ENCODE measurements at regions not wholly inside any gene's neighbourhood (a gene's known extent, or its start where the extent isn't known, plus 50 kb on each side); places are given as distances from the start of the nearest gene placed in this dataset.

- TF ChIP-seq CTCF (IDR thresholded peaks at IDR 0.05; ENCODE audit: low read depth, low read length, missing input control) (no peak), JUND (IDR thresholded peaks at IDR 0.05) (no peak), YY1 (IDR thresholded peaks at IDR 0.05) (no peak), ZBTB33 (IDR thresholded peaks at IDR 0.05) (no peak), MAX (IDR thresholded peaks at IDR 0.05) (no peak), RAD21 (IDR thresholded peaks at IDR 0.05) (no peak), SP1 (IDR thresholded peaks at IDR 0.05) (no peak), FOXA1 (IDR thresholded peaks at IDR 0.05) (no peak), EGR1 (IDR thresholded peaks at IDR 0.05; ENCODE audit: low read depth in 2 of 2) (no peak), GABPA (IDR thresholded peaks at IDR 0.05 in 1 of 2, conservative IDR thresholded peaks at IDR 0.05 in 1 of 2) (no peak), TAF1 (conservative IDR thresholded peaks at IDR 0.05) (no peak), RXRA (IDR thresholded peaks at IDR 0.05) (no peak), HNF4G (IDR thresholded peaks at IDR 0.05) (no peak)
- TF ChIP-seq, protein P1, sequence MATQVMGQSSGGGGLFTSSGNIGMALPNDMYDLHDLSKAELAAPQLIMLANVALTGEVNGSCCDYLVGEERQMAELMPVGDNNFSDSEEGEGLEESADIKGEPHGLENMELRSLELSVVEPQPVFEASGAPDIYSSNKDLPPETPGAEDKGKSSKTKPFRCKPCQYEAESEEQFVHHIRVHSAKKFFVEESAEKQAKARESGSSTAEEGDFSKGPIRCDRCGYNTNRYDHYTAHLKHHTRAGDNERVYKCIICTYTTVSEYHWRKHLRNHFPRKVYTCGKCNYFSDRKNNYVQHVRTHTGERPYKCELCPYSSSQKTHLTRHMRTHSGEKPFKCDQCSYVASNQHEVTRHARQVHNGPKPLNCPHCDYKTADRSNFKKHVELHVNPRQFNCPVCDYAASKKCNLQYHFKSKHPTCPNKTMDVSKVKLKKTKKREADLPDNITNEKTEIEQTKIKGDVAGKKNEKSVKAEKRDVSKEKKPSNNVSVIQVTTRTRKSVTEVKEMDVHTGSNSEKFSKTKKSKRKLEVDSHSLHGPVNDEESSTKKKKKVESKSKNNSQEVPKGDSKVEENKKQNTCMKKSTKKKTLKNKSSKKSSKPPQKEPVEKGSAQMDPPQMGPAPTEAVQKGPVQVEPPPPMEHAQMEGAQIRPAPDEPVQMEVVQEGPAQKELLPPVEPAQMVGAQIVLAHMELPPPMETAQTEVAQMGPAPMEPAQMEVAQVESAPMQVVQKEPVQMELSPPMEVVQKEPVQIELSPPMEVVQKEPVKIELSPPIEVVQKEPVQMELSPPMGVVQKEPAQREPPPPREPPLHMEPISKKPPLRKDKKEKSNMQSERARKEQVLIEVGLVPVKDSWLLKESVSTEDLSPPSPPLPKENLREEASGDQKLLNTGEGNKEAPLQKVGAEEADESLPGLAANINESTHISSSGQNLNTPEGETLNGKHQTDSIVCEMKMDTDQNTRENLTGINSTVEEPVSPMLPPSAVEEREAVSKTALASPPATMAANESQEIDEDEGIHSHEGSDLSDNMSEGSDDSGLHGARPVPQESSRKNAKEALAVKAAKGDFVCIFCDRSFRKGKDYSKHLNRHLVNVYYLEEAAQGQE (IDR thresholded peaks at IDR 0.05): no peak
These were observed 174.0 kb downstream of the MREG start for GRCh38 chr2:215839309-215839708.

Measured in liver (tissue), 3 donors.